SH-SY5Y (cell line): ENCODE measurements at regions not wholly inside any gene's neighbourhood (a gene's known extent, or its start where the extent isn't known, plus 50 kb on each side); places are given as distances from the start of the nearest gene placed in this dataset.

Experiments used
- GATA2 ChIP-seq: IDR thresholded peaks from 2 replicates; pipeline ENCODE4 v1.6.1; 2011; ENCODE audit warnings: mild to moderate bottlenecking, low read depth, low read length
- GATA3 ChIP-seq: IDR thresholded peaks from 2 replicates; pipeline ENCODE4 v1.6.1; 2011; ENCODE audit warnings: low read depth, mild to moderate bottlenecking, low read length, moderate library complexity

GRCh38 chr11:109059402-109059801, 362.6 kb upstream of the C11orf87 start:
- no peak for TF ChIP-seq GATA2
- TF ChIP-seq GATA3, result no peak
